B cell (primary cell): ENCODE measurements at regions not wholly inside any gene's neighbourhood (a gene's known extent, or its start where the extent isn't known, plus 50 kb on each side); places are given as distances from the start of the nearest gene placed in this dataset.

Source experiments
- ATAC-seq: fragments of 200-7000 bp; cut with Tn5 transposase; one replicate; pipeline ENCODE4 v1.10.0; 2021; ENCODE audit warnings: low read depth, mild to moderate bottlenecking, moderate number of reproducible peaks, moderate library complexity
- CTCF ChIA-PET: fragments of 350-600 bp; sonication (Branson Sonifier 250); formaldehyde crosslinking; loops from one replicate; lab custom pipeline; 2021; ENCODE audit warnings: antibody characterized with exemption, inconsistent platforms; lab: Charles Lee
- POLR2A ChIA-PET: fragments of 350-600 bp; sonication (Branson Sonifier 250); formaldehyde crosslinking; loops from one replicate; lab custom pipeline; 2021; ENCODE audit warnings: antibody characterized with exemption; lab: Charles Lee
- DNase-seq: peaks from one replicate; pipeline ENCODE4 v3.0.0; 2013
- H2AFZ ChIP-seq: 2 replicates; pipeline ENCODE4 v1.6.1; 2012; ENCODE audit warnings: mild to moderate bottlenecking, low read depth, low read length; ENCODE audit not compliant: insufficient read depth, poor library complexity, severe bottlenecking
- H3K27ac ChIP-seq, 2 donors: 1 replicate in 1 of 2; 2 replicates in 1 of 2; pipeline ENCODE4 v1.5.1; 2012 to 2013; ENCODE audit warnings: low read length in 2 of 2, mild to moderate bottlenecking in 2 of 2, moderate library complexity in 1 of 2
- H3K27me3 ChIP-seq, 4 experiments: fragments of 200-600 bp in 1 of 4; sonication (generic) in 1 of 4; replicated peaks in 1 of 4; 1 replicate in 2 of 4; 2 replicates in 2 of 4; pipeline versions ENCODE4 v1.6.1 to v1.7.0; 2013 to 2016; ENCODE audit warnings: low read length in 3 of 4, mild to moderate bottlenecking in 2 of 4, mixed read lengths in 1 of 4, moderate library complexity in 1 of 4; ENCODE audit not compliant: insufficient read depth in 4 of 4, control insufficient read depth in 3 of 4; ENCODE audit errors: control extremely low read depth in 1 of 4
- H3K36me3 ChIP-seq, 2 experiments: replicated peaks in 1 of 2; 1 replicate in 1 of 2; 2 replicates in 1 of 2; pipeline versions ENCODE4 v1.6.1 to v1.7.1; 2013; ENCODE audit warnings: low read length in 1 of 2; ENCODE audit not compliant: insufficient read depth in 2 of 2, control insufficient read depth in 1 of 2; ENCODE audit errors: control extremely low read depth in 1 of 2, extremely low read depth in 1 of 2
- H3K4me1 ChIP-seq, 2 donors: fragments of 200-600 bp in 1 of 2; sonication (generic) in 1 of 2; 1 replicate in 1 of 2; 2 replicates in 1 of 2; pipeline versions ENCODE4 v1.5.1 to v1.6.1; 2013 to 2017; ENCODE audit warnings: low read length in 2 of 2; ENCODE audit not compliant: control insufficient read depth in 2 of 2, insufficient read depth in 2 of 2
- H3K4me2 ChIP-seq: replicated peaks from 2 replicates; pipeline ENCODE3; 2012; ENCODE audit warnings: mild to moderate bottlenecking, low read depth, low read length; ENCODE audit not compliant: poor library complexity, severe bottlenecking
- H3K4me3 ChIP-seq, 5 experiments: fragments of 200-600 bp in 1 of 5; sonication (generic) in 1 of 5; 1 replicate in 3 of 5; 2 replicates in 2 of 5; pipeline versions ENCODE4 v1.5.1 to v1.7.0; 2011 to 2016; ENCODE audit warnings: low read length in 4 of 5, mild to moderate bottlenecking in 4 of 5, low read depth in 2 of 5, control low read depth in 1 of 5, moderate library complexity in 1 of 5; ENCODE audit not compliant: insufficient read depth in 1 of 5; ENCODE audit errors: control extremely low read depth in 1 of 5, extremely low read depth in 1 of 5
- H3K79me2 ChIP-seq: fragments of 200-600 bp; sonication (generic); one replicate; pipeline ENCODE4 v1.6.0; 2016; ENCODE audit warnings: low read length; ENCODE audit not compliant: control insufficient read depth, insufficient read depth
- H3K9ac ChIP-seq: fragments of 200-600 bp; sonication (generic); 2 replicates; pipeline ENCODE4 v1.6.1; 2017; ENCODE audit warnings: mild to moderate bottlenecking, low read length, moderate library complexity
- H3K9me3 ChIP-seq, 3 donors: one replicate each; pipeline versions ENCODE4 v1.6.1 to v1.7.1; 2013; ENCODE audit warnings: low read length in 2 of 3; ENCODE audit not compliant: control insufficient read depth in 2 of 3, insufficient read depth in 1 of 3; ENCODE audit errors: control extremely low read depth in 1 of 3
- H4K20me1 ChIP-seq: 2 replicates; pipeline ENCODE4 v1.6.0; 2012; ENCODE audit warnings: mild to moderate bottlenecking, low read length; ENCODE audit not compliant: insufficient read depth, control insufficient read depth, poor library complexity, severe bottlenecking
- H3K27ac Mint-ChIP-seq: one replicate; pipeline ENCODE4 v1.8.0; 2021; ENCODE audit warnings: mixed read lengths
- H3K27me3 Mint-ChIP-seq: one replicate; pipeline ENCODE4 v1.8.0; 2021; ENCODE audit warnings: mixed read lengths
- H3K4me1 Mint-ChIP-seq: one replicate; pipeline ENCODE4 v1.8.0; 2021; ENCODE audit warnings: mixed read lengths
- H3K4me3 Mint-ChIP-seq: one replicate; pipeline ENCODE4 v1.8.0; 2021; ENCODE audit warnings: mixed read lengths
- H3K9me3 Mint-ChIP-seq: one replicate; pipeline ENCODE4 v1.8.0; 2022; ENCODE audit warnings: mixed read lengths; ENCODE audit not compliant: insufficient read depth
- EZH2 ChIP-seq: IDR thresholded peaks from 2 replicates; pipeline ENCODE4 v1.6.1; 2012; ENCODE audit warnings: borderline replicate concordance, low read depth, mild to moderate bottlenecking, moderate library complexity, low read length; ENCODE audit not compliant: insufficient read depth, poor library complexity, severe bottlenecking
- WGBS: methylation state at CpG from one replicate; pipeline ENCODE4 v1.1.5; 2013; ENCODE audit warnings: missing lambda C conversion rate; ENCODE audit not compliant: insufficient coverage; 5-methylcytosine and 5-hydroxymethylcytosine counted together
- intact Hi-C: fragments of 100-400 bp; cut with micrococcal nuclease; formaldehyde crosslinking; loops from one replicate; pipeline ENCODE4 v1.10.0; 2022
- TF ChIP-seq, protein P1 (sequence below): fragments of 200-600 bp; IDR thresholded peaks from one replicate; pipeline ENCODE4 v1.8.0; 2022; ENCODE audit warnings: antibody characterized with exemption, mild to moderate bottlenecking

DNA sequence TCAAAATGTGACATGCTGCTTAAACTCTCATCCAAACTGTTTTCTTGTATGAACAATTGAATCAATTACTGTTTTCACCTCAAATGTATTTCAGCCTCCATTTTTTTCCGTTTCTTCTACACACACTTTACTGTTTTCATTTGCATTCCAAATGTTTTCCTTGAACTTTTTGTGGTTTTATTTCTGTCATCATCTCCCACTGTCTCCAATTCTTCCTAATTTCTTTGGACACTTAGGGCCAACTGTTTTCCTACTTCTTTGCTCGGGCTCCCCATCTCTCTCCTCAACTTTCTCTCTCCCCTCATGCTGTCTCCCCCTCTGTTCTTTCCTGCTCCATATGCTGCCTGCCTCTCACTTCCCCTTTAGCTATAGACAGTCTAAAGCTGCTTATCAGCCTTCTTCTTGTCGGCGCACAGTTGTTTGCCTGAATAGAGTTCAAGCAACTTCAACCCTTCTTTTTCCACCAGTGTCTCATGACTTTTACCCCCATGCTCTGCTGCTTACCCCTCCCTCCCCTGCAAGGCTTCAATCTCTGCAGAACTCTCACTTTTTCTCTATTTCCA, 443.4 kb downstream of the DTWD2 start:
- Histone ChIP-seq H3K9me3 (no peaks in the 10 kb centered on the region), H3K36me3 (no peaks in the 10 kb centered on the region), H3K4me1 (no peaks in the 10 kb centered on the region), H2AFZ (no peak overlapping the region), H3K27me3 (peaks cover 0 to 2% (median 0%) of the 10 kb centered on the region in 4 experiments), H3K27ac (no peak overlapping the region), H3K79me2 (no peaks in the 10 kb centered on the region), H3K9ac (no peak overlapping the region), H4K20me1 (no peaks in the 10 kb centered on the region), H3K4me2 (no peak overlapping the region), H3K4me3 (no peak overlapping the region)
- intact Hi-C loops = no loop called here
- ChIA-PET CTCF (no interaction called here), POLR2A (no interaction called here)
- ATAC-seq = no peak
- H3K4me3 Mint-ChIP-seq = no peak overlapping the region
- no peak overlapping the region for H3K27ac Mint-ChIP-seq
- no peak for DNase-seq
- no peaks in the 10 kb centered on the region for H3K4me1 Mint-ChIP-seq
- no peak for TF ChIP-seq EZH2
- TF ChIP-seq, protein P1, sequence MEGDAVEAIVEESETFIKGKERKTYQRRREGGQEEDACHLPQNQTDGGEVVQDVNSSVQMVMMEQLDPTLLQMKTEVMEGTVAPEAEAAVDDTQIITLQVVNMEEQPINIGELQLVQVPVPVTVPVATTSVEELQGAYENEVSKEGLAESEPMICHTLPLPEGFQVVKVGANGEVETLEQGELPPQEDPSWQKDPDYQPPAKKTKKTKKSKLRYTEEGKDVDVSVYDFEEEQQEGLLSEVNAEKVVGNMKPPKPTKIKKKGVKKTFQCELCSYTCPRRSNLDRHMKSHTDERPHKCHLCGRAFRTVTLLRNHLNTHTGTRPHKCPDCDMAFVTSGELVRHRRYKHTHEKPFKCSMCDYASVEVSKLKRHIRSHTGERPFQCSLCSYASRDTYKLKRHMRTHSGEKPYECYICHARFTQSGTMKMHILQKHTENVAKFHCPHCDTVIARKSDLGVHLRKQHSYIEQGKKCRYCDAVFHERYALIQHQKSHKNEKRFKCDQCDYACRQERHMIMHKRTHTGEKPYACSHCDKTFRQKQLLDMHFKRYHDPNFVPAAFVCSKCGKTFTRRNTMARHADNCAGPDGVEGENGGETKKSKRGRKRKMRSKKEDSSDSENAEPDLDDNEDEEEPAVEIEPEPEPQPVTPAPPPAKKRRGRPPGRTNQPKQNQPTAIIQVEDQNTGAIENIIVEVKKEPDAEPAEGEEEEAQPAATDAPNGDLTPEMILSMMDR = no peak
- H3K27me3 Mint-ChIP-seq = peaks cover 9% of the 10 kb centered on the region
- WGBS = 38% methylated on average over 4 of the region's 4 CpGs
- H3K9me3 Mint-ChIP-seq = no peaks in the 10 kb centered on the region

- Histone ChIP-seq H3K4me3 (no peak overlapping the region), H3K4me1 (no peaks in the 10 kb centered on the region), H3K4me2 (no peak overlapping the region), H3K9ac (no peak overlapping the region), H3K36me3 (no peaks in the 10 kb centered on the region), H3K27ac (no peak overlapping the region), H2AFZ (no peak overlapping the region), H4K20me1 (no peaks in the 10 kb centered on the region), H3K9me3 (no peaks in the 10 kb centered on the region), H3K27me3 (no peaks in the 10 kb centered on the region), H3K79me2 (no peaks in the 10 kb centered on the region)
- H3K4me1 Mint-ChIP-seq = no peaks in the 10 kb centered on the region
- no peak overlapping the region for H3K27ac Mint-ChIP-seq
- WGBS = 87% methylated on average over 2 of the region's 2 CpGs
- ATAC-seq (no peak), DNase-seq (no peak)
- ChIA-PET CTCF (no interaction called here), POLR2A (no interaction called here)
- no peak overlapping the region for H3K4me3 Mint-ChIP-seq
- intact Hi-C loops = no loop called here
- H3K27me3 Mint-ChIP-seq = peaks cover 8% of the 10 kb centered on the region
- TF ChIP-seq, protein P1 = no peak
- TF ChIP-seq EZH2 = no peak
- H3K9me3 Mint-ChIP-seq = no peaks in the 10 kb centered on the region
Measured at GRCh38 chr5:118533923-118534322, 454.4 kb downstream of the DTWD2 start.
